ENCODE measurements at regions not wholly inside any gene's neighbourhood (a gene's known extent, or its start where the extent isn't known, plus 50 kb on each side); places are given as distances from the start of the nearest gene placed in this dataset.

- TF ChIP-seq CTCF (IDR thresholded peaks at IDR 0.05): no peak
- no peak for TF ChIP-seq POLR2AphosphoS5 (IDR thresholded peaks at IDR 0.05)
These were observed 117.2 kb upstream of the NTM start for GRCh38 chr11:131253142-131253655.
